Lung (tissue), 11 donors: ENCODE measurements at regions not wholly inside any gene's neighbourhood (a gene's known extent, or its start where the extent isn't known, plus 50 kb on each side); places are given as distances from the start of the nearest gene placed in this dataset.

ENCODE experiments used
- ATAC-seq: fragments of 200-7000 bp; cut with Tn5 transposase; one replicate; pipeline ENCODE4 v1.9.1; 2020; ENCODE audit warnings: moderate number of reproducible peaks; ENCODE audit not compliant: insufficient read depth, low FRiP score
- DNase-seq, 3 donors: peaks; one replicate each; pipeline ENCODE4 v3.0.0-alpha.2; 2013 to 2017
- H3K27ac ChIP-seq, 2 donors: one replicate each; pipeline ENCODE4 v1.5.1; 2013; ENCODE audit warnings: mild to moderate bottlenecking in 2 of 2, moderate library complexity in 2 of 2, control low read depth in 1 of 2, inconsistent platforms in 1 of 2, low read depth in 1 of 2, low read length in 1 of 2
- H3K27me3 ChIP-seq, 3 donors: one replicate each; pipeline ENCODE4 v1.5.1; 2013; ENCODE audit warnings: low read length in 2 of 3; ENCODE audit not compliant: control insufficient read depth in 3 of 3, insufficient read depth in 3 of 3
- H3K36me3 ChIP-seq, 4 donors: one replicate each; pipeline ENCODE4 v1.5.1; 2013; ENCODE audit warnings: low read length in 4 of 4, mild to moderate bottlenecking in 1 of 4, moderate library complexity in 1 of 4; ENCODE audit not compliant: control insufficient read depth in 4 of 4, insufficient read depth in 4 of 4
- H3K4me1 ChIP-seq, 5 donors: one replicate each; pipeline ENCODE4 v1.5.1; 2013; ENCODE audit warnings: low read length in 5 of 5, mild to moderate bottlenecking in 2 of 5, moderate library complexity in 1 of 5; ENCODE audit not compliant: control insufficient read depth in 5 of 5, insufficient read depth in 5 of 5
- H3K4me3 ChIP-seq: one replicate; pipeline ENCODE4 v1.5.1; 2013; ENCODE audit warnings: mild to moderate bottlenecking, control low read depth, moderate library complexity
- H3K9ac ChIP-seq, 2 donors: one replicate each; pipeline ENCODE4 v1.5.1; 2013; ENCODE audit warnings: low read length in 2 of 2, control low read depth in 1 of 2; ENCODE audit not compliant: insufficient read depth in 1 of 2
- H3K9me3 ChIP-seq, 4 donors: one replicate each; pipeline ENCODE4 v1.5.1; 2013; ENCODE audit warnings: low read length in 3 of 4, mild to moderate bottlenecking in 1 of 4, moderate library complexity in 1 of 4; ENCODE audit not compliant: control insufficient read depth in 4 of 4, insufficient read depth in 3 of 4
- CTCF ChIP-seq: IDR thresholded peaks from 2 replicates; pipeline ENCODE4 v1.5.1; 2012; ENCODE audit warnings: mild to moderate bottlenecking; ENCODE audit errors: control extremely low read depth, extremely low read depth
- WGBS, 2 donors: extraction: QIAGEN DNeasy Blood & Tissue Kit; methylation state at CpG; one replicate each; pipeline ENCODE4 v1.1.7; 2013; 5-methylcytosine and 5-hydroxymethylcytosine counted together
- donor health status: control.
- donor health status: control.
- donor health status: Bipolar disorder and iron deficiency.
- donor health status: healthy.
- donor health status: DM: yes; HTN: yes; CAD: no.

DNA sequence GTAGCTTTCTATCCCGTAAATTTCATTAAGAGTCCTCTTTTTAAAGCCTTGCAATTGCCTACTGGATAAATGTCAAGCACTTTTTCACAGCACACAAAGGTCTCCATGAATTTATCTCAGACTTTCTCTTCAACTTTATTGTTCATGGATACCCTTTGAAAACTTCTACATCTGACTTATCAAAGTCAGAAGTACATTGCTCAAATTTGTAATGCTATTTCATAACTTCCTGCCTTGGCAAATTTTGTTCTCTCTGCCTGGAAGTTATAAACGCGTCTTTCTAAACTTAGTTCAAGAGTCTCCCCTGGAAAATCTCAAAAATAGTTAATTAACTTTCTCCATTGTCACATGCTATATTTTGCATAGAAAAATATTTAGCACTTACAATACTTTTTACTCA lies 55.9 kb upstream of the RERGL start:
- WGBS, 2 donors: 30 to 33% methylated on average over 3 of the region's 3 CpGs
- ATAC-seq (no peak), DNase-seq (peak in 2 of 3 donors; percentile 54 to 73)
- no peak for TF ChIP-seq CTCF
- Histone ChIP-seq H3K36me3 (no peaks in the 10 kb centered on the region), H3K27ac (no peak overlapping the region), H3K4me1 (peaks cover 0 to 20% (median 4%) of the 10 kb centered on the region in 5 donors), H3K4me3 (no peak overlapping the region), H3K9ac (no peak overlapping the region), H3K9me3 (no peaks in the 10 kb centered on the region), H3K27me3 (no peaks in the 10 kb centered on the region)

DNA sequence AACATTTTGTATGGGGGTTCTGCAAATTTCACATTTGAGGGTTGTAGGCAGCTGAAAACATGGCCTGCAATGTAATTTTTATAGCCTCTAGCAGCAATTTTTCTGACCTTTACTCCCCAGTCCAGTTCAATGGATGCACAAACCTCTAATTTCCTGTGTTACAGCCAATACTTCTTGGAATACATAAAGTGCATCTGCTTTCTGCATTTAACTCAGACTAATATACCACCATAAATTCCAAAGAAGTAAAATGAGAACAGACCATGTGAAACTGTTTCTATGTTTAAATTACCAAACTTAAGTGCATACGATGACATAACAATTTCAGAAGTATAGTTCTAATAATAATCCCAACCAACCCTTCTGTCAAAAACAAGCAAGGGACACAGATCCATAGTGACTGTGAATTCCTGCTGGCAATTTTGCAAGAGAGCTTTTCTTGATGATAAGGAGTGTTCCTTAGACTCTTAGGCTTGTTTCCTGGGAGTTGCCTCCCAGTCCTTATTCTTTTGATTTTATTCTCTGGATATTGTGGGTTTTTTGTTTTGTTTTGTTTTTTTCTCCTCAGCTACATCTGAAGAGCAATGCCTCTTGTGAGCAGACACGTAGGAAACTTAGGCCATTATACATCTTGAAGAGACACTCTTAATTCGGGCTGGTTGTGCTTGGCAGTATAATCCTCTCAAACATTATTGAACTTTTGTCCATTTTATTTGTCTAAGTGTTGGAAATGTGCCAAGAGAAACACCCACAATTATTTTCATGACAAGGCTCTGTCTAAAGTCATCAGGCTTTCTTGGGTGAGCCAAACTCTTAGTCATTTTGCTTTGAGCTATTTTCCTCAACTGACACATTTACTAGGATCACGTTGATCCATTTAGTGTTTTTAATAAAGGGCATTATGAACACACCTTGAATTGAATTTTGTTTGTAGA lies 51.3 kb upstream of the RERGL start:
- Histone ChIP-seq H3K27me3 (no peaks in the 10 kb centered on the region), H3K36me3 (no peaks in the 10 kb centered on the region), H3K4me3 (no peak overlapping the region), H3K4me1 (peaks cover 0 to 14% (median 5%) of the 10 kb centered on the region in 5 donors), H3K27ac (no peak overlapping the region), H3K9me3 (no peaks in the 10 kb centered on the region), H3K9ac (peak overlapping the region in 1 of 2 donors; percentile 1)
- TF ChIP-seq CTCF: no peak
- DNase-seq (peak in 2 of 3 donors; percentile 16 to 22), ATAC-seq (no peak)
- 49 to 78% methylated on average over 4 of the region's 4 CpGs for WGBS, 2 donors

- Histone ChIP-seq H3K9me3 (no peaks in the 10 kb centered on the region), H3K27me3 (no peaks in the 10 kb centered on the region), H3K4me3 (no peak overlapping the region), H3K36me3 (no peaks in the 10 kb centered on the region), H3K27ac (no peak overlapping the region), H3K4me1 (peaks cover 0 to 9% (median 5%) of the 10 kb centered on the region in 5 donors), H3K9ac (no peak overlapping the region)
- 11 to 14% methylated on average over 1 of the region's 1 CpG for WGBS, 2 donors
- peak in 2 of 3 donors; percentile 65 to 71 for DNase-seq
- no peak for ATAC-seq
- TF ChIP-seq CTCF: peak; percentile 2
These were observed 50.1 kb upstream of the RERGL start for GRCh38 chr12:18139989-18140596.
